Ascending aorta (tissue), 2 donors: ENCODE measurements at regions not wholly inside any gene's neighbourhood (a gene's known extent, or its start where the extent isn't known, plus 50 kb on each side); places are given as distances from the start of the nearest gene placed in this dataset.
A peak's percentile ranks its signal among the peaks of the same experiment; 100 is the strongest.

Experiments
- DNase-seq, 2 donors: peaks; one replicate each; pipeline ENCODE4 v3.0.0-alpha.2; 2019; ENCODE audit warnings: low spot score in 2 of 2
- H3K27ac ChIP-seq, 2 donors: fragments of 200-600 bp; sonication (generic); one replicate each; pipeline ENCODE4 v1.5.1; 2016 to 2017; ENCODE audit warnings: mild to moderate bottlenecking in 1 of 2
- H3K27me3 ChIP-seq: fragments of 200-600 bp; sonication (generic); one replicate; pipeline ENCODE4 v1.5.1; 2017
- H3K36me3 ChIP-seq, 2 donors: fragments of 200-600 bp; sonication (generic); one replicate each; pipeline ENCODE4 v1.5.1; 2016
- H3K4me1 ChIP-seq, 2 donors: fragments of 200-600 bp; sonication (generic); one replicate each; pipeline ENCODE4 v1.5.1; 2016 to 2017; ENCODE audit warnings: mild to moderate bottlenecking in 1 of 2
- H3K4me3 ChIP-seq, 2 donors: fragments of 200-600 bp; sonication (generic); one replicate each; pipeline ENCODE4 v1.5.1; 2016 to 2017; ENCODE audit warnings: mild to moderate bottlenecking in 1 of 2
- H3K9me3 ChIP-seq, 2 donors: fragments of 200-600 bp; sonication (generic); one replicate each; pipeline ENCODE4 v1.5.1; 2016
- intact Hi-C: fragments of 100-400 bp; cut with DNase I; formaldehyde crosslinking; loops from one replicate; pipeline ENCODE4 v1.15.1; 2023
- TF ChIP-seq, protein P1 (sequence below), 3 experiments: fragments of 200-600 bp in 2 of 3; fragments of 450-650 bp in 1 of 3; sonication (generic) in 2 of 3; IDR thresholded peaks; one replicate each; pipeline ENCODE4 v1.5.1; 2016 to 2019; ENCODE audit warnings: antibody characterized with exemption in 3 of 3, mild to moderate bottlenecking in 1 of 3, moderate library complexity in 1 of 3

GRCh38 chr5:165626161-165626560, 2120.7 kb downstream of the MAT2B start:
- no peak overlapping the region for H3K27ac ChIP-seq
- no peak for DNase-seq
- intact Hi-C loops, result no loop called here
- no peak overlapping the region for H3K4me3 ChIP-seq
- H3K4me1 ChIP-seq, result no peaks in the 10 kb centered on the region
- TF ChIP-seq, protein P1, sequence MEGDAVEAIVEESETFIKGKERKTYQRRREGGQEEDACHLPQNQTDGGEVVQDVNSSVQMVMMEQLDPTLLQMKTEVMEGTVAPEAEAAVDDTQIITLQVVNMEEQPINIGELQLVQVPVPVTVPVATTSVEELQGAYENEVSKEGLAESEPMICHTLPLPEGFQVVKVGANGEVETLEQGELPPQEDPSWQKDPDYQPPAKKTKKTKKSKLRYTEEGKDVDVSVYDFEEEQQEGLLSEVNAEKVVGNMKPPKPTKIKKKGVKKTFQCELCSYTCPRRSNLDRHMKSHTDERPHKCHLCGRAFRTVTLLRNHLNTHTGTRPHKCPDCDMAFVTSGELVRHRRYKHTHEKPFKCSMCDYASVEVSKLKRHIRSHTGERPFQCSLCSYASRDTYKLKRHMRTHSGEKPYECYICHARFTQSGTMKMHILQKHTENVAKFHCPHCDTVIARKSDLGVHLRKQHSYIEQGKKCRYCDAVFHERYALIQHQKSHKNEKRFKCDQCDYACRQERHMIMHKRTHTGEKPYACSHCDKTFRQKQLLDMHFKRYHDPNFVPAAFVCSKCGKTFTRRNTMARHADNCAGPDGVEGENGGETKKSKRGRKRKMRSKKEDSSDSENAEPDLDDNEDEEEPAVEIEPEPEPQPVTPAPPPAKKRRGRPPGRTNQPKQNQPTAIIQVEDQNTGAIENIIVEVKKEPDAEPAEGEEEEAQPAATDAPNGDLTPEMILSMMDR (IDR thresholded peaks at IDR 0.05), result no peak
- H3K36me3 ChIP-seq, result no peaks in the 10 kb centered on the region
- H3K9me3 ChIP-seq, result no peaks in the 10 kb centered on the region
- H3K27me3 ChIP-seq, result no peaks in the 10 kb centered on the region

GRCh38 chr5:165627548-165628170, 2122.2 kb downstream of the MAT2B start:
- no peak overlapping the region for H3K4me3 ChIP-seq
- H3K36me3 ChIP-seq, result no peaks in the 10 kb centered on the region
- H3K4me1 ChIP-seq, result no peaks in the 10 kb centered on the region
- intact Hi-C loops, result no loop called here
- no peak for DNase-seq
- no peaks in the 10 kb centered on the region for H3K9me3 ChIP-seq
- no peaks in the 10 kb centered on the region for H3K27me3 ChIP-seq
- TF ChIP-seq, protein P1 (IDR thresholded peaks at IDR 0.05), result no peak
- no peak overlapping the region for H3K27ac ChIP-seq

DNA sequence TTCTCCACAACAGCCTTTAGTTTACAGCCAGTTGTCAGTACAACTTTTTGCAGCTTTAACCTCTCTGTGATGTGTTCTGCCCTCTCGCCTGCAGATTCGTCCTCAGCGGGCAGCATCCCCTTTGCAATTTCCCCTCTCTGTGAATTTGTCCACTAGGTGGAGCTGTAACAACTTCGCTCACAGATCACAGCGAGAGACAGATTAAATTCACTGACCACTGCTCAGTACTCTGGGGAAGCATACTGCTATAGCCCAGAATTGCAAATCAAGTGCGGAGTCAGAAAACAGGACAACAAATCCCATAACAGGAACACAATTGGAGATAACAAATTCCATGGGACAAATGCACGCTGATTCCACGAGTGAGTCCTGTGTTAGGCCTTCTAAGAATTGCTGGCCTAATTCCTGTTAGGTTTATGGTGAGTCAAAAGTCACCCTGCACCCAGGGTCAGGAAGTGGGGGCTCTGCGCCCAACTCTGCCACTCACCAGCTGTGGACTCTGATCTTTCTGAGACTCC, 2124.9 kb downstream of the MAT2B start:
- Histone ChIP-seq H3K9me3 (no peaks in the 10 kb centered on the region), H3K36me3 (no peaks in the 10 kb centered on the region), H3K4me1 (no peaks in the 10 kb centered on the region), H3K27ac (no peak overlapping the region), H3K27me3 (no peaks in the 10 kb centered on the region), H3K4me3 (no peak overlapping the region)
- TF ChIP-seq, protein P1 (IDR thresholded peaks at IDR 0.05), result peak in 2 of 3 experiments; percentile 42 to 50
- intact Hi-C loops, result no loop called here
- DNase-seq, result no peak

DNA sequence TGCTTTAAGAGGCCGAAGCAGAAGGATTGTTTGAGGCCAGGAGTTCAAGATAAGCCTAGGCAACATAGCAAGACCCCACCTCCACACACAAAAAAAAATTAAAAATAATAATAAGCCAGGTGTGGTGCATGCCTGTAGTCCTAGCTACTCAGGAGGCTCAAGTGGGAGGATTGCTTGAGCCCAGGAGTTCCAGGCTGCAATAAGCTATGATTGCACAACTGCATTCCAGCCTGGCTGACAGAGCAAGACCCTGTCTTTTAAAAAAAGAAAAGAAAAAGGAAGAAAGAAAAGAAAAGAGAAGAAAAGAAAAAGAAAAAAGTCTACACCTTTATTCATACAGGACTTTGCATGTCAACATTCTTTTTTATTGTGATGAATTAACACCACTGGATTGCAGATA, 2125.8 kb downstream of the MAT2B start:
- intact Hi-C loops, result no loop called here
- H3K27ac ChIP-seq, result no peak overlapping the region
- TF ChIP-seq, protein P1 (IDR thresholded peaks at IDR 0.05), result no peak

DNA sequence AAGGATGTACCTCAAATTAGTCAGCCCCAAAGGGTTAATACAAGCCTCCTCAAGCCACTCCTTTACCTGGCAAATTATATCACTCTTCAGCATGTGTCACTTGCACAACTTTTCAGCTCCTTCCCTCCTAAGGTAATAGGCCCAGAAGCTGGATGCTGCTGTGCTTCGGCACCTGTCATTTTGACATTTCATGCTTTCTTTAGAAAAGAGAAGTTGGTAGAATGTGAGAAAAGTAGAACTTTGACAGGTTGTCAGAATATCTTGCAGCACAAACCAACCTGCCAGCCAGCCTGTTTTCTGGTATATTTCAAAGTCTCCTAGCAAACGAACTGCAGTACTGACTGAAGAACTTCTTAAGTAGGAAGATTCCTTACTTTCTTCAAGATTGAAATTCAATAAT, 2136.9 kb downstream of the MAT2B start:
- DNase-seq, result no peak
- Histone ChIP-seq H3K27me3 (no peaks in the 10 kb centered on the region), H3K4me3 (no peak overlapping the region), H3K27ac (no peak overlapping the region), H3K9me3 (no peaks in the 10 kb centered on the region), H3K36me3 (no peaks in the 10 kb centered on the region), H3K4me1 (no peaks in the 10 kb centered on the region)
- intact Hi-C loops, result no loop called here
- TF ChIP-seq, protein P1 (IDR thresholded peaks at IDR 0.05), result no peak

More for the DNA sequence above, 2125.8 kb downstream of the MAT2B start:
- Histone ChIP-seq H3K4me1 (no peaks in the 10 kb centered on the region), H3K4me3 (no peak overlapping the region), H3K27me3 (no peaks in the 10 kb centered on the region), H3K36me3 (no peaks in the 10 kb centered on the region), H3K9me3 (no peaks in the 10 kb centered on the region)
- DNase-seq, result no peak
